Fibroblast of lung (primary cell): ENCODE measurements at regions not wholly inside any gene's neighbourhood (a gene's known extent, or its start where the extent isn't known, plus 50 kb on each side); places are given as distances from the start of the nearest gene placed in this dataset.

ENCODE experiments used
- CTCF ChIP-seq, 2 donors: IDR thresholded peaks in 1 of 2; conservative IDR thresholded peaks in 1 of 2; 1 replicate in 1 of 2; 2 replicates in 1 of 2; pipeline ENCODE4 v1.5.1; 2011 to 2012; ENCODE audit warnings: low read length in 2 of 2, control low read depth in 1 of 2, inconsistent platforms in 1 of 2, low read depth in 1 of 2, mild to moderate bottlenecking in 1 of 2
- EZH2 ChIP-seq: IDR thresholded peaks from 2 replicates; pipeline ENCODE4 v1.5.1; 2012; ENCODE audit warnings: low read length, control low read depth, mild to moderate bottlenecking; ENCODE audit errors: missing control alignments

DNA sequence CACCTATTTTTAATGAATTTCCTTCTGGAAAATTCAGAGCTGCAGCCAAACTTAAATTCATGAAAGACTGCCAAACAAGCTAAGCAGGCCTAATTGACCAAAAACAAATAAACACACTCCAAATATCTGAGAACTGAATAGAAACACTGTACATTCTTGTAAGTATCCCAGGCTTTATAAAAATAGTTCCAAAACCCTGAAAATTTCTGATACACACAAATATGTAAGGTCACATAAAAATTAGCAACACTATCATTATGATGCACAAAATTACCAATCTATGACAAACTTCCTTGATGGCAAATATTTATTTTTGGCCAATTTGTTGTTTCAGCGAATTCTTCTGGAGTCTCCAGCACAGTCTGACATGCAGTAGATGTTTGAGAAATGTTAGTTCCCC is 117.9 kb upstream of the UBE2E2 start:
- no peak for TF ChIP-seq CTCF (conservative IDR thresholded peaks at IDR 0.05 in 1 of 2, IDR thresholded peaks at IDR 0.05 in 1 of 2; ENCODE audit: low read depth in 1 of 2, low read length in 2 of 2)
- no peak for TF ChIP-seq EZH2
